ENCODE measurements at regions not wholly inside any gene's neighbourhood (a gene's known extent, or its start where the extent isn't known, plus 50 kb on each side); places are given as distances from the start of the nearest gene placed in this dataset.
A peak's percentile ranks its signal among the peaks of the same experiment; 100 is the strongest.

GRCh38 chr1:221840511-221841243 is 98.8 kb upstream of the DUSP10 start:
- Histone ChIP-seq H3K9me3 (ENCODE audit: insufficient read depth, low read depth, low read length) (no peaks in the 10 kb centered on the region), H3K79me2 (ENCODE audit: insufficient read depth, low read length) (no peaks in the 10 kb centered on the region), H4K20me1 (ENCODE audit: insufficient read depth, low read length) (no peaks in the 10 kb centered on the region), H2AFZ (ENCODE audit: low read depth, low read length) (no peak overlapping the region), H3K27me3 (ENCODE audit: insufficient read depth, low read length) (no peaks in the 10 kb centered on the region), H3K27ac (ENCODE audit: low read depth, low read length) (peak overlapping the region; percentile 13), H3K9ac (ENCODE audit: low read length) (no peak overlapping the region), H3K4me2 (ENCODE audit: low read length) (no peak overlapping the region), H3K4me1 (ENCODE audit: insufficient read depth, low read length) (peaks cover 12% of the 10 kb centered on the region), H3K4me3 (ENCODE audit: insufficient read depth, low read depth, low read length) (no peak overlapping the region), H3K36me3 (ENCODE audit: insufficient read depth, low read length) (no peaks in the 10 kb centered on the region)
- DNase-seq (ENCODE audit: low read depth) (no peak), FAIRE-seq (no peak)
- Mint-ChIP-seq H3K4me1 (ENCODE audit: low read depth, unreplicated experiment) (peaks cover 20% of the 10 kb centered on the region), H3K27me3 (ENCODE audit: low read depth, unreplicated experiment) (no peaks in the 10 kb centered on the region), H3K4me3 (ENCODE audit: unreplicated experiment) (no peak overlapping the region), H3K27ac (ENCODE audit: unreplicated experiment) (peak overlapping the region; percentile 91), H3K9me3 (ENCODE audit: unreplicated experiment) (peaks cover 2% of the 10 kb centered on the region), H3K36me3 (ENCODE audit: low read depth, unreplicated experiment) (no peaks in the 10 kb centered on the region)
- TF ChIP-seq EZH2 (IDR thresholded peaks at IDR 0.05; ENCODE audit: insufficient read depth, low read length) (no peak), CTCF (IDR thresholded peaks at IDR 0.05; ENCODE audit: insufficient read depth, low read depth, low read length) (no peak)

GRCh38 chr1:221839782-221840395 is 98.0 kb upstream of the DUSP10 start:
- FAIRE-seq = no peak

More at GRCh38 chr1:221839782-221840395, 98.0 kb upstream of the DUSP10 start:
- H3K9me3 Mint-ChIP-seq (ENCODE audit: unreplicated experiment) = peaks cover 2% of the 10 kb centered on the region
- Histone ChIP-seq H3K9ac (ENCODE audit: low read length) (no peak overlapping the region), H3K36me3 (ENCODE audit: insufficient read depth, low read length) (no peaks in the 10 kb centered on the region), H3K27me3 (ENCODE audit: insufficient read depth, low read length) (no peaks in the 10 kb centered on the region), H3K4me1 (ENCODE audit: insufficient read depth, low read length) (peaks cover 7% of the 10 kb centered on the region), H3K4me3 (ENCODE audit: insufficient read depth, low read depth, low read length) (no peak overlapping the region), H3K27ac (ENCODE audit: low read depth, low read length) (peak overlapping the region; percentile 13), H3K9me3 (ENCODE audit: insufficient read depth, low read depth, low read length) (no peaks in the 10 kb centered on the region), H3K4me2 (ENCODE audit: low read length) (no peak overlapping the region), H3K79me2 (ENCODE audit: insufficient read depth, low read length) (no peaks in the 10 kb centered on the region), H4K20me1 (ENCODE audit: insufficient read depth, low read length) (no peaks in the 10 kb centered on the region), H2AFZ (ENCODE audit: low read depth, low read length) (no peak overlapping the region)
- no peaks in the 10 kb centered on the region for H3K36me3 Mint-ChIP-seq (ENCODE audit: low read depth, unreplicated experiment)
- peak; percentile 46 for DNase-seq (ENCODE audit: low read depth)
- peaks cover 20% of the 10 kb centered on the region for H3K4me1 Mint-ChIP-seq (ENCODE audit: low read depth, unreplicated experiment)
- H3K27me3 Mint-ChIP-seq (ENCODE audit: low read depth, unreplicated experiment) = no peaks in the 10 kb centered on the region
- peak overlapping the region; percentile 91 for H3K27ac Mint-ChIP-seq (ENCODE audit: unreplicated experiment)
- no peak overlapping the region for H3K4me3 Mint-ChIP-seq (ENCODE audit: unreplicated experiment)
- TF ChIP-seq CTCF (IDR thresholded peaks at IDR 0.05; ENCODE audit: insufficient read depth, low read depth, low read length) (no peak), EZH2 (IDR thresholded peaks at IDR 0.05; ENCODE audit: insufficient read depth, low read length) (no peak)
